H7 (cell line): ENCODE measurements at regions not wholly inside any gene's neighbourhood (a gene's known extent, or its start where the extent isn't known, plus 50 kb on each side); places are given as distances from the start of the nearest gene placed in this dataset.

Experiments used
- DNase-seq: peaks from one replicate; pipeline ENCODE4 v3.0.0; 2012
- H3K27me3 ChIP-seq: 2 replicates; pipeline ENCODE4 v1.6.0; 2011; ENCODE audit warnings: mild to moderate bottlenecking, low read length; ENCODE audit not compliant: control insufficient read depth, insufficient read depth
- H3K36me3 ChIP-seq: replicated peaks from 2 replicates; pipeline ENCODE4 v1.5.1; 2011; ENCODE audit warnings: low read length; ENCODE audit not compliant: control insufficient read depth, insufficient read depth
- H3K4me3 ChIP-seq: 2 replicates; pipeline ENCODE4 v1.5.1; 2011; ENCODE audit warnings: low read depth, mild to moderate bottlenecking, control low read depth, low read length, moderate library complexity; ENCODE audit not compliant: insufficient read depth

DNA sequence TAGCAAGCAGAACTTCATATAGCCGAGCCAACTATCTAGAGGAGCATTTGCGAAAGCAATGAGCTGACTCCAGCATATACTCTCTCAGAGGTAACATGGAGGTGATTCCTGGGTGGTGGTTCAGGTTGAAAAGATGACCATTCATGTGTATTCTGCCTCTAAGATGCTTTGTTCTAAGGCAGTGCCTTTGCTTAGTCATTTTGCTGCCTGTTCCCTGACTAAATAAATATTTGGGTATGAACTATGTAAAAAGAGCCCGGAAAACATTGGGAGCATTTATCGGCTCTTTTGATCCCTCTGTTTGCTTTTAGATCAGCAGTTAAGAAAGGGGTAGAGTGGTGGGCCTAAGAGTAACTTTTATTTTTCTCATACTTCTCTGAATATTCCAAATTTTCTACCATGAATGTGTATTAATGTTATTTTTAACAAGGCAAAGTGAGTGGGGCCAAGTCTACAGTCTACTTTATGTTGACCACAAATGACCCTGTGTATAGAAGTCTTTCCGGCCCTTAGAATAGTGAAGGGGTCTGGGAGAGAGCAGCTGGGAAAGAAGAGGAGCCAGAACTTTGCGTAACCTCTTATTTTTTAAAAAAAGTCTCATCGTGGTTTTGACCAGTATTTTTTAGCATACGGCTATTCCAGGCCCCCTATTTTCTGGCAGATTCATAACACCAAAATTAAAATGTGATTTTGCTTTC is 206.5 kb upstream of the EYA4 start:
- Histone ChIP-seq H3K4me3 (no peak overlapping the region), H3K36me3 (no peaks in the 10 kb centered on the region), H3K27me3 (no peaks in the 10 kb centered on the region)
- DNase-seq, result no peak

DNA sequence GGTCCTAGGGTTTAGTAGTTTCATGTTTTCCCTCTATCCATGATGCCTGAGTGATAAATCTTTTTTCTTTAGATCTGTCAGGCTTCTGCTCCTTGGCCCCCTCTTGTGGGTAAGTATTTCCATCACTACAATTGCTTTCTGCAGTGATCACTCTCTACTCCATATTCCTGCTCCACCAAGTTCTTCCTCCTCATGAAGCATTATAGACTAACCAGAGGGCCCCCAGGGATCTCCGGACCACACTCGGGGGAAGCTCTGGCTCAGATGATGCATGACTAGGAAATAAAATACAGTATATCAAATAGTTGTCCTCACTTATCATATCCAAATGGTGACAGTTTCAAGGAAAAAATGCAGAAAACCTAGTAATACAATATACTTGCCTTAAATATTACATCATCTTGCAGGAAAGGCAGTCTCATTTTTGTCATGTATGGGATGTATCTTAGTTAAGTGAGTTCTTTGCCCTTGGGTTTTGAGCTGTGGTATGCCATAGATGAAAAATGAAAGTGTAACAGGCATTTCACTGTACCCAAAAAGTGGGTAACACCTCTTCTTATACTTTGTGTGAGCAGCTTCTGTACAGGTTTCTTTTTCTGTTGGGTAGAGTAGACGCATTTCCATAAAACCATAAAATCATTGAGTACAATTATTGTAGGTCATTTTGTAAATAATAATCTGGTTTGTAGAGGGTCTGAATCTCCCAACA is 200.9 kb upstream of the EYA4 start:
- peak; percentile 12 for DNase-seq
- Histone ChIP-seq H3K4me3 (no peak overlapping the region), H3K36me3 (no peaks in the 10 kb centered on the region), H3K27me3 (no peaks in the 10 kb centered on the region)

DNA sequence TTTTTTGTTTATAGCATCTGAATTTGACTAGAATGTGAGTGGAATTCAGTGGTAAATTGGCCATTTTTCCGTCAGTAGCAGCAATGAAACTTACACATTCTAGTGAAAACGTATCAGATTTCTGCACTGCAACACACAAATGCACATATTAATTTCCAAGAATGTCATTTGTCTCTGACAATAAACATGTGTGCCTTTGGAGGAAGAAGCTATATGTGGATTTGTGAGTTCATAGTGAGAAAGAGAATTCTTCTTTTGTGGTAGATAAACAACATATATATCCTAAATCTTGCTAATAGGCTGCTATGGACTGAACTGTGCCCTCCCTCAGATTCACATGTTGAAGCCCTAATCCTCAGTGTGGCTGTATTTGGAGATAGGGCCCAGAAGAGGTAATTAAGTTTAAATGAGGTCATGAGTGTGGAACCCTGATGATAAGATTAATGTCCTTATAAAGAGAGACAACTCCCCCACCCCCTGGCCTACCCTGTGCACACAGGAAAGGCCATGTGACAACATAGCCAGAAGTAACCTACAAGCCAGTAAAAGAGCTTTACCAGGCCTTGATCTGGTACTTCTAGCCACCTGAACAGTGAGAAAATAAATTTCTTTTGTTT is 200.2 kb upstream of the EYA4 start:
- Histone ChIP-seq H3K27me3 (no peaks in the 10 kb centered on the region), H3K4me3 (no peak overlapping the region), H3K36me3 (no peaks in the 10 kb centered on the region)
- no peak for DNase-seq

- Histone ChIP-seq H3K4me3 (no peak overlapping the region), H3K36me3 (no peaks in the 10 kb centered on the region), H3K27me3 (no peaks in the 10 kb centered on the region)
- DNase-seq, result no peak
These were observed 198.5 kb upstream of the EYA4 start for GRCh38 chr6:133042550-133043120.

GRCh38 chr6:133046576-133046975 is 194.6 kb upstream of the EYA4 start:
- no peak for DNase-seq
- Histone ChIP-seq H3K27me3 (no peaks in the 10 kb centered on the region), H3K4me3 (no peak overlapping the region), H3K36me3 (no peaks in the 10 kb centered on the region)

DNA sequence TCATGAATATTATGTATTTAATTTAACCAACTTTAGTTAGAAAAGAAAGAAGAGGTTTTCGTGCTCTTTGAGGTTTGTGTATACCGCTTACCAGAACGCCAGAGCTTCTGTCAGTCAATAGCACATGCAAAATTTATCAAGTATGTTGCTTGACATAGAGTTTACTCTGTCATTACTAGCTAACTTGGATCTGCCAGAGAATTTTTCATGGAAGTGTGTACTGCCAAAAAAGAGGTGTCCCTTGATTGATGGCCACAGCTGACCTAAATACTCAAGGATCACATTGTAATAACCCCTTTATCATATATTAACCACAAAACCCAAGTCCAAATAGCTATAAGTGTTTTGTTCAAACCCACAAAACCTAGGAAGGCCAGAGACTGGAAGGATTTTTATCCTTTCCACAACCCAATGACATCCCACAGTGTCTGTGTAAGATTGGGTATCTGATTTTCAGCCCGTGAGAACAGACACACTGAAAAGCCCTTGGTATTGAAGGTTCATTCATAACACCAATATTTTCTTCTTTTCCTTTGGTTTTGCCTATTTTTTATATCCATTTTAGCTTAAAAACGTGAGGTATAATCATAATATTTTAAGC is 194.0 kb upstream of the EYA4 start:
- DNase-seq, result no peak
- no peak overlapping the region for H3K4me3 ChIP-seq
- H3K27me3 ChIP-seq, result no peaks in the 10 kb centered on the region
- no peaks in the 10 kb centered on the region for H3K36me3 ChIP-seq

DNA sequence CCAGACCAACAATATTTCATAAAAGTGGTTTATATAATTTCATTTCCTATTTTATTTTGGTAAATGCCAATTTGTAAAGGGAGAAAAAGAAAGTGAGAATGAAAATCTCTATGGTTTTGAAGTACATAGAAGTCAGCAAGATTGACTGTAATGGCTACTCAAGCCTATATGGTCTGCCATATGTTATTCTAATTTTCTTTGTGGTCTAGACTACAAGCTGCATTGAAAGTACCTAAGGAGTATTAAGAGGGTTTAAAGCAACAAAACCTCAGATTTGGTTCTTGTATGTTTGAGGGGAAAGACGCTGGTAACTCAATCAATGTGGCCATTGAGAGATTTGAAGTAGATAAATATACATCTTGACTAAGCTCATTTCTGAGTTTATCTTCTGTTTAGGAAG is 193.5 kb upstream of the EYA4 start:
- Histone ChIP-seq H3K27me3 (no peaks in the 10 kb centered on the region), H3K36me3 (no peaks in the 10 kb centered on the region), H3K4me3 (no peak overlapping the region)
- DNase-seq, result no peak

- DNase-seq, result no peak
- Histone ChIP-seq H3K36me3 (no peaks in the 10 kb centered on the region), H3K4me3 (no peak overlapping the region), H3K27me3 (no peaks in the 10 kb centered on the region)
These were observed 189.9 kb upstream of the EYA4 start for GRCh38 chr6:133051240-133051639.

- no peak for DNase-seq
- no peak overlapping the region for H3K4me3 ChIP-seq
- no peaks in the 10 kb centered on the region for H3K27me3 ChIP-seq
- no peaks in the 10 kb centered on the region for H3K36me3 ChIP-seq
These were observed 188.7 kb upstream of the EYA4 start for GRCh38 chr6:133052465-133052864.

GRCh38 chr6:133055441-133055966 is 185.7 kb upstream of the EYA4 start:
- peak; percentile 28 for DNase-seq
- no peak overlapping the region for H3K4me3 ChIP-seq
- no peaks in the 10 kb centered on the region for H3K27me3 ChIP-seq
- no peaks in the 10 kb centered on the region for H3K36me3 ChIP-seq

DNA sequence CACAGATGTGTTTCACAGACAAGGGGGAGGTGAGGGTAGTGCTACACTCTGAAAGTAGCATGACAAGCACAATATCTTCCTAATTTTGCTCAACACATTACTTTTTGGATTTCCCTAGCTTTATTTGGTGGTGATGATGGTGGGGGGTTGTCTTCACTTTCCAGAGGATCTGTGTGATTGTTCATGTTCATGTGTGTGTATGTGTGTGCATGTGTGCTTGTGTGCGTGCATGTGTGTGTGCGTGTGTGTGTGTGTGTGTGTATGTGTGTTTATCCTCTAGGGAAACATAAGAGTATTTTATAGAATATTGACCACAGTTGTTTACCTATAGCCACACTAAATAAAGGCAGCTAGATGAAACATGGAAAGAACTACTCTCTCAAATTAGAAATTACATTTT is 183.8 kb upstream of the EYA4 start:
- Histone ChIP-seq H3K27me3 (no peaks in the 10 kb centered on the region), H3K36me3 (no peaks in the 10 kb centered on the region)

GRCh38 chr6:133062077-133062476 is 179.1 kb upstream of the EYA4 start:
- H3K27me3 ChIP-seq, result no peaks in the 10 kb centered on the region
- H3K36me3 ChIP-seq, result no peaks in the 10 kb centered on the region
- H3K4me3 ChIP-seq, result no peak overlapping the region
- DNase-seq, result no peak

More for the DNA sequence above, 183.8 kb upstream of the EYA4 start:
- no peak overlapping the region for H3K4me3 ChIP-seq
- no peak for DNase-seq

GRCh38 chr6:133062696-133063306 is 178.4 kb upstream of the EYA4 start:
- H3K4me3 ChIP-seq, result no peak overlapping the region
- H3K36me3 ChIP-seq, result no peaks in the 10 kb centered on the region
- no peaks in the 10 kb centered on the region for H3K27me3 ChIP-seq
- DNase-seq, result no peak

DNA sequence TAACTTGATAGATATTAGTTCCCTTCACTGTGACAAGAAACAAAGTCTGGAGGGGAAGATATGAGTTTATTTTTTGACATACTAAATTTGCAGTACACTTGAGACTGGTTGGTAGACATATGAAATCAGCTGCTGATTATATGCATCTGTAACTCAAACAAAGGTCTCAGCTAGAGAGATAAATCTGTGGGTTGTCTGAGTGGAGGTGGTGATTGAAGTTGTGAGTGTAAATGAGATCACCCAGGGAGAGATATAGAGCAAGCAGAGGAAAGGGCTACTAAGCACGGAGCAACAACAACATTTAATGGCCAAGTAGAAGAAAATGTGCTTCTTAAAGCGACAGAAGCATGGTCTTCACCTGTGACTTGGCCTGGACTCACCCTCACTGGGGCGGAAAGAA is 173.2 kb upstream of the EYA4 start:
- H3K27me3 ChIP-seq, result no peaks in the 10 kb centered on the region
- no peak overlapping the region for H3K4me3 ChIP-seq
- DNase-seq, result no peak
- H3K36me3 ChIP-seq, result no peaks in the 10 kb centered on the region
